Prostate gland (tissue), 2 donors: ENCODE measurements at regions not wholly inside any gene's neighbourhood (a gene's known extent, or its start where the extent isn't known, plus 50 kb on each side); places are given as distances from the start of the nearest gene placed in this dataset.
A peak's percentile ranks its signal among the peaks of the same experiment; 100 is the strongest.

Source experiments
- DNase-seq: peaks from one replicate; pipeline ENCODE4 v3.0.0-alpha.2; 2019; ENCODE audit warnings: low spot score
- H3K27ac ChIP-seq, 2 donors: fragments of 200-600 bp; sonication (generic); 2 replicates each; pipeline ENCODE4 v1.5.1; 2017 to 2019
- H3K27me3 ChIP-seq: fragments of 200-600 bp; sonication (generic); replicated peaks from 2 replicates; pipeline ENCODE4 v1.5.1; 2019; ENCODE audit not compliant: insufficient read depth
- H3K36me3 ChIP-seq, 2 donors: fragments of 200-600 bp; sonication (generic); 1 replicate in 1 of 2; 2 replicates in 1 of 2; pipeline versions ENCODE4 v1.5.1 to v1.8.1; 2017 to 2019
- H3K4me1 ChIP-seq: fragments of 200-600 bp; sonication (generic); replicated peaks from 2 replicates; pipeline ENCODE4 v1.5.1; 2019
- H3K4me3 ChIP-seq, 2 donors: fragments of 200-600 bp; sonication (generic); 2 replicates each; pipeline ENCODE4 v1.5.1; 2017 to 2019
- H3K9me3 ChIP-seq: fragments of 200-600 bp; sonication (generic); 2 replicates; pipeline ENCODE4 v1.5.1; 2017
- CTCF ChIP-seq, 4 experiments: fragments of 200-600 bp in 2 of 4; fragments of 450-650 bp in 2 of 4; sonication (generic) in 2 of 4; IDR thresholded peaks; 1 replicate in 3 of 4; 2 replicates in 1 of 4; pipeline ENCODE4 v1.5.1; 2016 to 2019; ENCODE audit warnings: antibody characterized with exemption in 4 of 4, mild to moderate bottlenecking in 2 of 4, moderate library complexity in 2 of 4
- POLR2A ChIP-seq: fragments of 450-650 bp; IDR thresholded peaks from one replicate; pipeline ENCODE4 v1.6.1; 2016; ENCODE audit warnings: antibody characterized with exemption, mild to moderate bottlenecking
- POLR2AphosphoS5 ChIP-seq: sonication (generic); formaldehyde crosslinking; IDR thresholded peaks from one replicate; pipeline ENCODE4 v1.6.1; 2017; ENCODE audit warnings: antibody characterized with exemption
- WGBS: methylation state at CpG from one replicate; pipeline ENCODE4 v1.1.5; 2018; 5-methylcytosine and 5-hydroxymethylcytosine counted together
- intact Hi-C: fragments of 100-400 bp; cut with DNase I; formaldehyde crosslinking; loops from one replicate; pipeline ENCODE4 v1.14.2; 2022

GRCh38 chr4:15151033-15151432, 148.8 kb downstream of the CPEB2 start:
- TF ChIP-seq POLR2AphosphoS5 (no peak), POLR2A (no peak), CTCF (IDR thresholded peaks at IDR 0.05) (no peak)
- WGBS = 100% methylated on average over 1 of the region's 1 CpG
- DNase-seq = no peak
- no peaks in the 10 kb centered on the region for H3K27me3 ChIP-seq
- no peaks in the 10 kb centered on the region for H3K36me3 ChIP-seq
- H3K27ac ChIP-seq = peak overlapping the region in 1 of 2 donors; percentile 64
- no peaks in the 10 kb centered on the region for H3K9me3 ChIP-seq
- intact Hi-C loops = loop anchor here (5.0 kb wide), 1 partner anchor 144 kb away; no protein-coding TSS in a partner anchor
- H3K4me3 ChIP-seq = no peak overlapping the region
- H3K4me1 ChIP-seq = peaks cover 18% of the 10 kb centered on the region

DNA sequence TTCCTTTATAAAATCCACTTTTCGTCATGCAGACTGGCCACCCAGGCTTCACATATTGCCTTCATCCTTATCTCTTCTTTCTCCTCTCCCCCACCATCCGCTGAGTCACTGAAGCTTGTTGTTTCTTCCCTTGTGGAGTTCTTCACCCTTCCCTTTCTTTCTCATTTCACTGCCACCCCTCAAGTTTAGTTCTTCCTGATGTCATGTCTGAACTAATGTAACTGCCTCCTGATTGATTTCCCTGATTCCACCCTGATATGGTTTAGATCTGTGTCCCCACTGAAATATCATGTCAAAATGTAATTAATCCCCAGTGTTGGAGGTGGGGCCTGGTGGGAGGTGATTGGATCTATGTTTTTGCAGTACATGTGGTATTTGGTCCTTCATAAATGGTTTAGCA, 151.4 kb downstream of the CPEB2 start:
- Histone ChIP-seq H3K9me3 (no peaks in the 10 kb centered on the region), H3K36me3 (no peaks in the 10 kb centered on the region), H3K27me3 (no peaks in the 10 kb centered on the region), H3K4me3 (no peak overlapping the region), H3K27ac (no peak overlapping the region), H3K4me1 (peaks cover 18% of the 10 kb centered on the region)
- TF ChIP-seq POLR2AphosphoS5 (no peak), POLR2A (no peak), CTCF (IDR thresholded peaks at IDR 0.05) (no peak)
- DNase-seq = no peak
- WGBS = 88% methylated on average over 2 of the region's 2 CpGs
- intact Hi-C loops = loop anchor here (5.0 kb wide), 1 partner anchor 146 kb away; no protein-coding TSS in a partner anchor

DNA sequence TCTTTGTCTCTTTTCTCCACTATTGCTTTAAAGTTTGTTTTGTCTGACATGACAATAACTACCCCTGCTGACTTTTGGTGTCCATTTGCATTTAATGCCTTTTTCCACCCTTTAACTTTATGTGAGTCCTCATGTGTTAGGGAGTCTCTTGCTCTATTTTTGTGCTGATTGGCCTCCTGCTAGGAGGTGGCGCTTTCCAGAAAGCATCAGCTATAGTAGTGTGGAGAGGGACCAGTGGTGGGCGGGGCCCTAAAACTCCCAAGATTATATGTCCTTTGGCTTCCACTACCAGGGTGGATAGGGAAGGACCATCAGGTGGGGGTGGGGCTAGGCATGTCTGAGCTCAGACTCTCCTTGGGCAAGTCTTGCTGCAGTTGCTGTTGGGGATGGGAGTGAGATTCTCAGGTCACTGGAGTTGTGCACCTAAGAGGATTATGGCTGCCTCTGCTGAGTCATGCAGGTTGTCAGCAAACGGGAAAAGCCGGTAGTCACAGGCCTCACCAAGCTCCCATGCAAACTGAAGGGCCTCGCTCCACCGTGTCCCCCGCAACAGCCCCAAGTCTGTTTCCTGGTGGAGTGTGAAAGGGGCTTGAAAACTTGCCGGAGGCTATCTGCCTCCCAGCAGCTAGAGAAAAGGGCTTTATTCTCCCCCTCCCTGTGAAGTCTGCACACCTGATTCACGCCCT, 156.3 kb downstream of the CPEB2 start:
- no peak overlapping the region for H3K4me3 ChIP-seq
- no peaks in the 10 kb centered on the region for H3K9me3 ChIP-seq
- no peak overlapping the region for H3K27ac ChIP-seq
- no peaks in the 10 kb centered on the region for H3K4me1 ChIP-seq
- H3K27me3 ChIP-seq = no peaks in the 10 kb centered on the region
- no peak for DNase-seq
- intact Hi-C loops = no loop called here
- TF ChIP-seq POLR2AphosphoS5 (no peak), POLR2A (no peak), CTCF (IDR thresholded peaks at IDR 0.05) (no peak)
- 63% methylated on average over 9 of the region's 9 CpGs for WGBS
- H3K36me3 ChIP-seq = no peaks in the 10 kb centered on the region

DNA sequence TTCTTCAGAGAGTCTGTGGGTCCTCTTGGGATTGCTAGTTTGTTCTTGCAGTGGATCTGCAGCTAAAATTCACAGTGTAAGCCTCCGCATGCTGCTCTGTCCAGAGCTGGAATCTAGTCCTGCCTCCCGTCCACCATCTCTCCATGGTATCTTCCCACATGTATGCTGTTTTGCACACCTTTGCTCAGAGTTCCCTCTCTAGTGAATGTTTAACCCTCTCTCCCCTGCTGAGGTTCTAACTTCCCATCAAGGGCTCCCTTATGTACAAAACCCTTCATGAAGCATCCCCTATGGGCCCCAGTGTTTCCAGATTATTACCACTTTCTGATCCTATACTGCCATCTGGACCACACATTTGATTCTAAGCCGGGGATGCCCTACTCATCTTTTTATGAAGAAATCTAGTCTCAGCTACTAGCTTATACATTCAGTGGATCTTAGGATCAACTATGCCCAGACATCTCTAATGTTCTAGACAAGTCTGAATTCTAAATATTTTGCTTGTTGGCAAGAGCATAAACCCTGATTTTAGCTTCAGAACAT, 157.3 kb downstream of the CPEB2 start:
- H3K4me1 ChIP-seq = no peaks in the 10 kb centered on the region
- no peaks in the 10 kb centered on the region for H3K27me3 ChIP-seq
- no peaks in the 10 kb centered on the region for H3K9me3 ChIP-seq
- intact Hi-C loops = no loop called here
- WGBS = 100% methylated on average over 3 of the region's 3 CpGs
- no peak overlapping the region for H3K27ac ChIP-seq
- H3K36me3 ChIP-seq = no peaks in the 10 kb centered on the region
- no peak overlapping the region for H3K4me3 ChIP-seq
- no peak for TF ChIP-seq POLR2A
- TF ChIP-seq POLR2AphosphoS5 = no peak
- TF ChIP-seq CTCF (IDR thresholded peaks at IDR 0.05) = no peak
- no peak for DNase-seq

- Histone ChIP-seq H3K36me3 (no peaks in the 10 kb centered on the region), H3K9me3 (no peaks in the 10 kb centered on the region), H3K4me3 (no peak overlapping the region), H3K27me3 (no peaks in the 10 kb centered on the region), H3K27ac (peak overlapping the region in 1 of 2 donors; percentile 3), H3K4me1 (no peaks in the 10 kb centered on the region)
- WGBS = 89% methylated on average over 1 of the region's 1 CpG
- intact Hi-C loops = no loop called here
- TF ChIP-seq CTCF (IDR thresholded peaks at IDR 0.05) = no peak
- no peak for TF ChIP-seq POLR2AphosphoS5
- TF ChIP-seq POLR2A = no peak
- DNase-seq = no peak
These were observed 159.2 kb downstream of the CPEB2 start for GRCh38 chr4:15161439-15161838.
